H1 (cell line): ENCODE measurements at regions not wholly inside any gene's neighbourhood (a gene's known extent, or its start where the extent isn't known, plus 50 kb on each side); places are given as distances from the start of the nearest gene placed in this dataset.

Experiments
- JUND ChIP-seq: IDR thresholded peaks from 2 replicates; pipeline ENCODE4 v1.6.1; 2011; ENCODE audit warnings: mild to moderate bottlenecking, improper control_type of control experiment, low read length
- POLR2AphosphoS5 ChIP-seq: IDR thresholded peaks from 2 replicates; pipeline ENCODE4 v1.6.1; 2011; ENCODE audit warnings: low read depth, low read length
- TCF12 ChIP-seq: IDR thresholded peaks from 2 replicates; pipeline ENCODE4 v1.6.1; 2011; ENCODE audit warnings: low read depth, mild to moderate bottlenecking, low read length

- TF ChIP-seq POLR2AphosphoS5 (no peak), TCF12 (no peak), JUND (no peak)
These were observed 180.8 kb downstream of the PYDC2 start for GRCh38 chr3:191641789-191642188.
